ENCODE measurements at regions not wholly inside any gene's neighbourhood (a gene's known extent, or its start where the extent isn't known, plus 50 kb on each side); places are given as distances from the start of the nearest gene placed in this dataset.

GRCh38 chr21:15242906-15243305 lies 178.1 kb upstream of the NRIP1 start:
- no peak for DNase-seq

- no peak for DNase-seq
Observed at GRCh38 chr21:15243406-15243805, 178.6 kb upstream of the NRIP1 start.

DNA sequence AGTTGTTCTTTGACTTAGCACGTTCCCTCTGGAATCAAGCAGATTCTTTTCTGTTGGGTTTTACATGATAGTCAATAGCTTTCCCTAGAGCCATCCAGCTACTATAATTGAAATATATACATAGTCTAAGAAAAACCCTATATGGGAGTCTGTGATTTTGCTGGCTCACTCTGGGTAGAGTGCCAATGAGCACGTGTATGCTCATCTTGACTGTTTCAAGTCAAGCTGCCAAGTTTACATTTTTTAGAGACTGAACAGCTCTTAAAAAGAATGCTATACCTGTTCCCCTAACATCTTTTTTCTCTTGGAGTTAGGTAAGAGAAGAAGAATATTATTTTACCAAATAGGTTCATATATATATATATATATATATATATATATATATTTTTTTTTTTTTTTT lies 182.8 kb upstream of the NRIP1 start:
- DNase-seq = no peak

- no peak for DNase-seq
Observed at GRCh38 chr21:15249285-15249993, 184.6 kb upstream of the NRIP1 start.

DNA sequence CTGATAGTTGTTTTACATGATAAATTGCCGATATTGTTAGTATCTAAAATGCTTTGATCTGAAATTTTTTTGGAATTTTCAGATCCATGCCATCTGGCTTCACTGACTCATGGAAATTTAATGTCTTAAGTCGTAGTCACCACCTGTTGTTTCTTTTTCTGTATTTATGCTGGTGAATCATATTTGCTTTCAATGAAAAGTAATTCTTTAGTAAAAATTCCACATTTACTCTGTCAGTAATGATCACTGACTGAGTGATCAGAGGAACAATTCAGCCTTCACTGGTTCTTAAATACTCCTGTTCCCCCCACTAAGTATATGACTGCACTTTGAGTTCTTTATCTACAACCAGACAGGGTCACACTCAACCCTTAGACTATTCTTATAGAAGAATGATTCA lies 185.6 kb upstream of the NRIP1 start:
- peak; percentile 53 for DNase-seq

- no peak for DNase-seq
Observed at GRCh38 chr21:15252431-15252830, 187.6 kb upstream of the NRIP1 start.

DNA sequence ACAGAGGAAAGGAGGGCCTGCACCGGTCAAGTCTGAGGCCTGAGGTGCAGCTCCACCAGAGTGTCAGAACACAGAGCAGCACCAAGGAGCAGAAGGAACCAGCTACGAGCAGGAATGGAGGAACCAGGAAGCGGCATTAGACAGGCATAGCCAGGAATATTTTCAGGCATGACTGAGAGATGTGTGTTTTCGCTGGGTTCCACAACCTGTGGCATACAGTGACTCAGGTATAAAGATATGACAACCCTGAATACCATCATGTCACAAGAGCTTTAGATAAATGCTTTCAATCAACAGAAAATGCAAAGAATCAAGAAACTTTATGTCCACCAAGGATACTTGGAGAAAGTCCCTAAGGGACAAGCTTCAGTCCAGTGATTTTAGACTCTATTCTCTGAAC lies 189.3 kb upstream of the NRIP1 start:
- DNase-seq = no peak

- DNase-seq = no peak
Observed at GRCh38 chr21:15255261-15255660, 190.5 kb upstream of the NRIP1 start.

- no peak for DNase-seq
Observed at GRCh38 chr21:15255763-15256162, 191.0 kb upstream of the NRIP1 start.

DNA sequence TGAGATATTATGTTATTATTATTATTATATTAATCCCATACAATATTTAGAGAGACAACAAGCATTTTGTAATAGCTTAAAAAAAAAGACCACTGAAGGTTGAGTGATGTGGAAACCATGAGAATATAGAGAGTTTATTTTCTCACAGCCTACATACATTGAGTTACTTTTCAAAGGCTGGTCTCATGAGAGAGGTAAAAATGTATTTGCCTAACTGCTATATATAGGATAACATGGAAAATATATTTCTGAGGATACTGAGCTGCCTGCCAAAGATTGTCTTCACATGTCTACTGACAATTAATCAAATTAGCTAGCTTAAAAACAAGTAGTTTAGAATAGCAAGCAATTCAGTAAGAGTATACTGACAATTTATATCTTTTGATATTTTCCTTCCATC lies 192.2 kb upstream of the NRIP1 start:
- DNase-seq = no peak

GRCh38 chr21:15257646-15258045 lies 192.8 kb upstream of the NRIP1 start:
- no peak for DNase-seq

- no peak for DNase-seq
Observed at GRCh38 chr21:15259824-15260223, 195.0 kb upstream of the NRIP1 start.

GRCh38 chr21:15260604-15261003 lies 195.8 kb upstream of the NRIP1 start:
- DNase-seq = no peak

GRCh38 chr21:15264084-15264665 lies 199.4 kb upstream of the NRIP1 start:
- no peak for DNase-seq

DNA sequence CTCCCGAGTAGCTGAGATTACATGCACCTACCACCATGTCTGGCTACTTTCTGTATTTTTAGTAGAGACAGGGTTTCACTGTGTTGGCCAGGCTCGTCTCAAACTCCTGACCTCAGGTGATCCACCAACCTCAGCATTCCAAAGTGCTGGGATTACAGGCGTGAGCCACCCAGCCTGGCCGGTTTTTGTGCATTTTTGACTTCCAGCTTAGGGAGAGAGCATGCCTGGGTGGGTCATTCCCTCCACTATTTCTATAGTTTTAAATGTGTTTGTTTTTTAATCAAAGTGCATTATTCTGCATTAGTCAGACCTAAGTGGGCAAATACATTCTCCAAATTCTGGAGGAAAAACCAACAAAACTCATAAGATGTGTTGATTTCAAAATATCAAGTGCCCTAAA lies 207.4 kb upstream of the NRIP1 start:
- DNase-seq = no peak

DNA sequence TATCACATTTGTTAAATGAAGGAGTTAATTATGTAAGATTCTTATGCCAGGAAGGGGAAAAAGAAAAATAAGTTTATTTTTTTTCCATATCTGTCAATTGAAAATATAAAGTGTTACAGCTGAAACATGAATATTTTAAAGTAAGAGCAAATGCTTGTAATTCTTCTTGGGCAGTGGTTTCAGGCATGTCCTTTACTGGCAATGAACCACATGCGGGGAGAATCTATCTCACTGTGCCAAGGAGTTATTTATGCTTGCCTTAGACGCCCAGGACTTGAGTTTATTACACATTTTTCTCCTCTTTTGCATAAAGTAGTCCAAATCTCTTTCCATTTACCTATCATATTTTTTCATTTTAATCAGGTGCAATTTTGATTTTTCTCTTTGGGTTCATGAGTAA lies 207.8 kb upstream of the NRIP1 start:
- no peak for DNase-seq

DNA sequence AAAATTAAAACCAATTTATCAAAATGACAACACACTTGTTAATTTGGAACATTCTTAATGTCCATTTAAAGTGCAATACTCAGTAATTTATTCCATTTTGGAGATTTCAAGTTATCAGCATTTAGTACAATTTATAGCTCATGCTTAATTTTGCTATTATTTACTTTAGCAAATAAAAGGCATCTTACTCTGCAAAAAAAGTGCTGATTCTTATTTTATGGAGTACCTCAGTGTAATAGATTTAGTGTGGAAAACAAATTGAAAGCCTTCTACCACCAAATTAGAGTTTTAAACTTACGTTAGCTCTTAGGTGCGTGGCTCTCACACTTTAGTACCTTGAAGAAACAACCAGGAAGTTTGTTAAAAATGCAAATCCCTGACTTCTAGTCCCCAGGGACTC lies 208.4 kb upstream of the NRIP1 start:
- DNase-seq = no peak

GRCh38 chr21:15274701-15275485 lies 210.1 kb upstream of the NRIP1 start:
- DNase-seq = no peak

DNA sequence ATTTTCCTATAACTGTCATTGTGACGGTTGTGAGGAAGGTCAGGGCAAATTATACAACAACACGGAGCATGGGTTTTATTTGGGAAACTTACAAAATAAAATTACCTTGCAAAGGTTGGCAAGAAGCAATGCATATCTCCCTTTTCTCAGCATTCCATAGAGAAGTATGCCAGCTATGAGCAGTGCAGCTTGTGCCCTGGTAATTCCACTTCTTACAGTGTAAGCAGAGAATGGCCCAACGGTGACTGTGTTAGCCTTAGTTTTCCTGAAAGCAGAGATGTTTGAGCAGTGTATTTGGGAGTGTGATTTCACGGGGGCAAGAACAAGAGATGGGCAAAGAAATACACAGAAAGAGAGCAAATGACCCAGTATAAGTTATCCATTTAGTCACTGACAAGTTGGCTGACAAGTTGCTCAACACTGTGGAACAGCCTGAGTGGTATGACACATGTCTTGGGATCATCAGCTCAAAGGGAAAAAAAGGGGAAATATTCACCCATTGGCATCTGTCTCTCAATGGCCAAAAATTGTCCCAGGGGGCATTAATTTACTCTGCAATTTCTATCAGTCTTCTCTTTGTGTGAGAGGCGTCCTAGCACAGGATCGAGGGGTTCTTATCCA lies 210.9 kb upstream of the NRIP1 start:
- no peak for DNase-seq

GRCh38 chr21:15276243-15276642 lies 211.4 kb upstream of the NRIP1 start:
- DNase-seq = no peak

GRCh38 chr21:15277466-15277865 lies 212.7 kb upstream of the NRIP1 start:
- no peak for DNase-seq

DNA sequence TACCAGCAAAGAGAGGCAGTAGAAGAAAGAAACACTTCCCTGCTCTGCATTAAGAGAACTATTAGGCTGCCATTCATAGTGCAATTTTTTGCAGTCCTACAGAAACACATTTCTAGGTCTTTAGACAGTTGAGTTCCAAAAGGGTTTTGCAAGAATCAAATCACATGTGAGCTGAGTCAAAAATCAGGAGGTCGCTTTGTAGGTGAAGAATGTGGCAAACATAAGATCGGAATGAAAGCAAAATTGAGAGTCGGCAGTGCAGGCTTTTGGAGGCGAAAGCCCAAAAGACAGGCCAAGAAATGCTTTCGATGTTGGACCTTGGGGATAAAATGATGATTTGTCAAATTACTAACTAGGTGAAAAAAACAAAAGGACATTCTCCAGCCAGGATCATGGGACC lies 213.5 kb upstream of the NRIP1 start:
- DNase-seq = no peak

DNA sequence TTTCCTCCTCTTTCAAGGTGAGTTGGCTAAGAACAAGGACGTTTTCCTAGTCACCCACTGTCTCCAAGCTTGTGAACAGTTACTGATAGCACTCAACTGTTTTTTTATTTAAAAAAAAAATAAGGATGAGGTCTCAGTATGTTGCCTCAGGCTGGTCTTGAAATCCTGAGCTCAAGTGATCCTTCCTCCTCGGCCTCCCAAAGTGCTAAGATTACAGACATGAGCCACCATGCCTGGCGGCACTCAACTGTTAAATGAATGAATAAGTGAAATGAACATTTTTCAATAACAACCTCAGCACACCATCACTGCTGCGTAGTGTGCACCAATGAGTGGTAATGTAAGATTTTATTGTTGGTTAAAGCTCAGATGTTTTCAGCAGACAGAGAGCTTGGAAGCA lies 214.1 kb upstream of the NRIP1 start:
- DNase-seq = no peak

DNA sequence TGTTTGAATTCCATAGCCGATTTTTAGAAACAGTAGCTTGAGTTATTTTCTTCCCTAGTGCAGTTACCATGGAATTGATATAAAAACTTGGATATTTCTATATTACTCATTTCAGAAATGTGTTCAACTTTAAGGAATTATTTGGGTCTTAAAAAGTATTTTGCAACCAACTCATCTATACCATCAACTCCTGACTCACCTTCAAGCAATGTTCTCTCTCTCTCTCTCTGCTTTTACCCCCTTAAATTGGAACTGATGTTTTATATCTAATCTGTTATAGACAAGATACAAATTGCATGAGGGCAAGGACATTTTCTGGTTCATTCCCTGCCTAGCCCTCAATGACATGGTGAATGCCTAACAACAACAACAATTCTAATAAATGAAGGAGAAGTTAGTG lies 214.7 kb upstream of the NRIP1 start:
- DNase-seq = peak; percentile 30

Measured in HCEC 1CT (cell line).